ENCODE measurements at regions not wholly inside any gene's neighbourhood (a gene's known extent, or its start where the extent isn't known, plus 50 kb on each side); places are given as distances from the start of the nearest gene placed in this dataset.

- H3K27ac Mint-ChIP-seq (ENCODE audit: unreplicated experiment): no peak overlapping the region
- no peaks in the 10 kb centered on the region for H3K36me3 Mint-ChIP-seq (ENCODE audit: low read depth, unreplicated experiment)
- peaks cover 15% of the 10 kb centered on the region for H3K4me1 Mint-ChIP-seq (ENCODE audit: unreplicated experiment)
- H3K27me3 Mint-ChIP-seq (ENCODE audit: unreplicated experiment): peaks cover 5% of the 10 kb centered on the region
- no peaks in the 10 kb centered on the region for H3K9me3 Mint-ChIP-seq (ENCODE audit: unreplicated experiment)
- no peak for DNase-seq (ENCODE audit: low spot score)
- TF ChIP-seq CTCF (IDR thresholded peaks at IDR 0.05; ENCODE audit: unreplicated experiment): no peak
- no peak overlapping the region for H3K4me3 Mint-ChIP-seq (ENCODE audit: unreplicated experiment)
Measured at GRCh38 chr11:116062490-116063171, 558.4 kb upstream of the CADM1 start.

GRCh38 chr11:116062129-116062489 is 557.9 kb upstream of the CADM1 start:
- peaks cover 15% of the 10 kb centered on the region for H3K4me1 Mint-ChIP-seq (ENCODE audit: unreplicated experiment)
- H3K4me3 Mint-ChIP-seq (ENCODE audit: unreplicated experiment): no peak overlapping the region
- no peak overlapping the region for H3K27ac Mint-ChIP-seq (ENCODE audit: unreplicated experiment)
- TF ChIP-seq CTCF (IDR thresholded peaks at IDR 0.05; ENCODE audit: unreplicated experiment): no peak
- H3K36me3 Mint-ChIP-seq (ENCODE audit: low read depth, unreplicated experiment): no peaks in the 10 kb centered on the region
- H3K27me3 Mint-ChIP-seq (ENCODE audit: unreplicated experiment): peaks cover 5% of the 10 kb centered on the region
- no peaks in the 10 kb centered on the region for H3K9me3 Mint-ChIP-seq (ENCODE audit: unreplicated experiment)
- no peak for DNase-seq (ENCODE audit: low spot score)

DNA sequence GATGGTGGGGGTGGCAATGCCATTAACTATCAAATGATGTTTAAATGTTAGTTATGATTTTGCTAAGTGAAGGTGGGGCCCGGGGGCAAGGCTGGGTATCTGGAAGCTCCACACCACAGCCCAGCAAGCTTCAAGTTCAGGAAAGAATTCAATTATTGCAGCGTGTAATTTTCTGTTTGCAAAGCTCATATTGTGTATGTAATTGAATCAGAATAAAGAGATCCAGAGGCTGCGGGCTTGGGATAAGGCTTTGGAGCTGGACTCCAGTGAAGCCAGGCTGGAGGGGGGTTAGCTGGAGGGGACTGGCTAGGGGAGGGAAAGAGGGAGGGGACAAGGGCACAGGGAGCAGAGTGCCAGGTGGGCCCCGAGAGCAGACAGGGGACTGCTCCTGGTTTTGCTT is 557.1 kb upstream of the CADM1 start:
- H3K4me3 Mint-ChIP-seq (ENCODE audit: unreplicated experiment): no peak overlapping the region
- H3K4me1 Mint-ChIP-seq (ENCODE audit: unreplicated experiment): peaks cover 15% of the 10 kb centered on the region
- no peak for DNase-seq (ENCODE audit: low spot score)
- peaks cover 5% of the 10 kb centered on the region for H3K27me3 Mint-ChIP-seq (ENCODE audit: unreplicated experiment)
- no peak for TF ChIP-seq CTCF (IDR thresholded peaks at IDR 0.05; ENCODE audit: unreplicated experiment)
- H3K9me3 Mint-ChIP-seq (ENCODE audit: unreplicated experiment): no peaks in the 10 kb centered on the region
- no peak overlapping the region for H3K27ac Mint-ChIP-seq (ENCODE audit: unreplicated experiment)
- H3K36me3 Mint-ChIP-seq (ENCODE audit: low read depth, unreplicated experiment): no peaks in the 10 kb centered on the region

DNA sequence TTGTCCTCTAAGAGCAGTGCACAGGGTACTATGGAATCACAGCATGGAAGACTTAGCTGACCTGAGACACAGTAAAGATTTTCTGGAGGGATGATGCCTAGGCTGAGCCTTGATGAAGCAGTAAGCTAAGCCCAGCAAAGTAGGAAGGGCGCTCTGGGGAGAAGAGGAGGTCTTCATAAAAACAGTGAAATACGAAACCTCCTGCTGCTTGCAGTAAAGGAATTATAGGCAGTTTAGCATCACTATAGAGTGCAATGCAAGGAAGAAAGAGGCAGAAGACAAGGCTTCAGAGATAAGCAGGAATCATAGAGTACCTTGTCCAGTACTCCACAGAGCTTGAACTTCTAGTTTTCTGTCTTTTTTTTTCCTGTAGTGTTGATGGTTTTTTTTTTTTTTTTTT is 555.7 kb upstream of the CADM1 start:
- DNase-seq (ENCODE audit: low spot score): no peak
- peaks cover 15% of the 10 kb centered on the region for H3K4me1 Mint-ChIP-seq (ENCODE audit: unreplicated experiment)
- H3K9me3 Mint-ChIP-seq (ENCODE audit: unreplicated experiment): no peaks in the 10 kb centered on the region
- H3K36me3 Mint-ChIP-seq (ENCODE audit: low read depth, unreplicated experiment): no peaks in the 10 kb centered on the region
- peaks cover 7% of the 10 kb centered on the region for H3K27me3 Mint-ChIP-seq (ENCODE audit: unreplicated experiment)
- H3K27ac Mint-ChIP-seq (ENCODE audit: unreplicated experiment): no peak overlapping the region
- no peak for TF ChIP-seq CTCF (IDR thresholded peaks at IDR 0.05; ENCODE audit: unreplicated experiment)
- H3K4me3 Mint-ChIP-seq (ENCODE audit: unreplicated experiment): no peak overlapping the region

DNA sequence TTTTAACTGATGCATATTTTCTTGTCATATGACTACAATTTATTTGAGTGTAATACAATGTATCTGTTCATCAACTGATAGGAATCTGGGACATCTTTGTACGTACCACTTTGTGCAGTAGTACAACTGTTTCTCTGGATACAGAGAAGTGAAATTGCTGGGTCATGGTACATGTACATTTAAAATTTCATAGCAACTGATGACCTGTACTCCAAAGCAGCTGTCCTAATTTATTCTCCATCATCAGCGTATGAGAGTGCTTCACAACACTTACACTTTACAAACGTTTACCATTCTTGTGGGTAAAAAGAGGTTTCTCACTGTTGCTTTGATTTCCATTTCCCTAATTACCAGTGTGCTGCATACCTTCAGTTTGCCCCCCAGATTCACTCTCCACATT is 552.8 kb upstream of the CADM1 start:
- DNase-seq (ENCODE audit: low spot score): no peak
- Mint-ChIP-seq H3K36me3 (ENCODE audit: low read depth, unreplicated experiment) (no peaks in the 10 kb centered on the region), H3K4me1 (ENCODE audit: unreplicated experiment) (peaks cover 4% of the 10 kb centered on the region), H3K27me3 (ENCODE audit: unreplicated experiment) (peaks cover 5% of the 10 kb centered on the region), H3K9me3 (ENCODE audit: unreplicated experiment) (no peaks in the 10 kb centered on the region), H3K27ac (ENCODE audit: unreplicated experiment) (no peak overlapping the region), H3K4me3 (ENCODE audit: unreplicated experiment) (no peak overlapping the region)
- no peak for TF ChIP-seq CTCF (IDR thresholded peaks at IDR 0.05; ENCODE audit: unreplicated experiment)

All from endothelial cell (in vitro differentiated cells).